Vagina (tissue), 2 donors: ENCODE measurements at regions not wholly inside any gene's neighbourhood (a gene's known extent, or its start where the extent isn't known, plus 50 kb on each side); places are given as distances from the start of the nearest gene placed in this dataset.

Experiments used
- POLR2A ChIP-seq, 2 donors: fragments of 450-650 bp; IDR thresholded peaks; one replicate each; pipeline ENCODE4 v1.6.1; 2017; ENCODE audit warnings: antibody characterized with exemption in 2 of 2, mild to moderate bottlenecking in 2 of 2, moderate library complexity in 2 of 2
- POLR2AphosphoS5 ChIP-seq, 2 donors: sonication (generic); formaldehyde crosslinking; IDR thresholded peaks; one replicate each; pipeline ENCODE4 v1.9.0; 2017; ENCODE audit warnings: antibody characterized with exemption in 2 of 2, mild to moderate bottlenecking in 2 of 2, low read depth in 1 of 2; ENCODE audit not compliant: insufficient read depth in 1 of 2
- TF ChIP-seq, protein P1 (sequence below), 3 experiments: fragments of 450-650 bp in 2 of 3; fragments of 200-600 bp in 1 of 3; sonication (generic) in 1 of 3; IDR thresholded peaks; one replicate each; pipeline ENCODE4 v1.5.1; 2017 to 2019; ENCODE audit warnings: antibody characterized with exemption in 3 of 3, mild to moderate bottlenecking in 2 of 3, moderate library complexity in 2 of 3

- TF ChIP-seq, protein P1, sequence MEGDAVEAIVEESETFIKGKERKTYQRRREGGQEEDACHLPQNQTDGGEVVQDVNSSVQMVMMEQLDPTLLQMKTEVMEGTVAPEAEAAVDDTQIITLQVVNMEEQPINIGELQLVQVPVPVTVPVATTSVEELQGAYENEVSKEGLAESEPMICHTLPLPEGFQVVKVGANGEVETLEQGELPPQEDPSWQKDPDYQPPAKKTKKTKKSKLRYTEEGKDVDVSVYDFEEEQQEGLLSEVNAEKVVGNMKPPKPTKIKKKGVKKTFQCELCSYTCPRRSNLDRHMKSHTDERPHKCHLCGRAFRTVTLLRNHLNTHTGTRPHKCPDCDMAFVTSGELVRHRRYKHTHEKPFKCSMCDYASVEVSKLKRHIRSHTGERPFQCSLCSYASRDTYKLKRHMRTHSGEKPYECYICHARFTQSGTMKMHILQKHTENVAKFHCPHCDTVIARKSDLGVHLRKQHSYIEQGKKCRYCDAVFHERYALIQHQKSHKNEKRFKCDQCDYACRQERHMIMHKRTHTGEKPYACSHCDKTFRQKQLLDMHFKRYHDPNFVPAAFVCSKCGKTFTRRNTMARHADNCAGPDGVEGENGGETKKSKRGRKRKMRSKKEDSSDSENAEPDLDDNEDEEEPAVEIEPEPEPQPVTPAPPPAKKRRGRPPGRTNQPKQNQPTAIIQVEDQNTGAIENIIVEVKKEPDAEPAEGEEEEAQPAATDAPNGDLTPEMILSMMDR (IDR thresholded peaks at IDR 0.05): no peak
- no peak for TF ChIP-seq POLR2A (IDR thresholded peaks at IDR 0.05)
- TF ChIP-seq POLR2AphosphoS5 (IDR thresholded peaks at IDR 0.05; ENCODE audit: insufficient read depth in 1 of 2, low read depth in 1 of 2): no peak
Measured at GRCh38 chr5:87094833-87095232, 172.8 kb upstream of the RASA1 start.
